HepG2 (cell line): ENCODE measurements at regions not wholly inside any gene's neighbourhood (a gene's known extent, or its start where the extent isn't known, plus 50 kb on each side); places are given as distances from the start of the nearest gene placed in this dataset.

Experiments
- ATAC-seq: fragments of 200-7000 bp; cut with Tn5 transposase; 3 replicates; pipeline ENCODE4 v1.9.1; 2020; ENCODE audit warnings: mild to moderate bottlenecking, moderate library complexity
- BruUV-seq: library from RNA; stranded (reverse); fragments of 400-500 nt; replicated peaks from 2 replicates; lab custom pipeline; 2021; lab: Mats Ljungman, UMichigan
- CTCF ChIA-PET: fragments of 300-600 bp; formaldehyde crosslinking; extraction: SDS; loops from one replicate; lab custom pipeline; 2021; ENCODE audit warnings: low total read pairs, inconsistent platforms, low intra/inter-chr PET ratio; lab: Yijun Ruan, JAX
- POLR2A ChIA-PET: fragments of 350-600 bp; sonication (Branson Sonifier 250); formaldehyde crosslinking; loops from one replicate; lab custom pipeline; 2020; ENCODE audit warnings: antibody characterized with exemption, inconsistent platforms; lab: Yijun Ruan, JAX
- DNase-seq: peaks from one replicate; pipeline ENCODE4 v3.0.0-alpha.2; 2015; ENCODE audit warnings: low spot score
- FAIRE-seq: peaks from 3 replicates; lab custom pipeline; 2011; peaks lifted over from hg19 to GRCh38; lab: Jason Lieb, UNC
- H2AFZ ChIP-seq: one replicate; pipeline ENCODE4 v1.6.1; 2011; ENCODE audit warnings: low read length, inconsistent platforms
- H3K27ac ChIP-seq: fragments of 300-600 bp; 3 replicates; pipeline ENCODE4 v1.8.0; 2011; ENCODE audit warnings: mixed run types, mild to moderate bottlenecking, mixed read lengths, low read length, inconsistent platforms; ENCODE audit not compliant: insufficient read depth; ENCODE audit errors: extremely low read length
- H3K27me3 ChIP-seq, 2 experiments: fragments of 200-600 bp in 1 of 2; 2 replicates in 1 of 2; 3 replicates in 1 of 2; pipeline versions ENCODE4 v1.6.0 to v1.8.0; 2011; ENCODE audit warnings: low read length in 2 of 2, mild to moderate bottlenecking in 2 of 2, moderate library complexity in 2 of 2, inconsistent platforms in 1 of 2; ENCODE audit not compliant: insufficient read depth in 2 of 2, control insufficient read depth in 1 of 2
- H3K36me3 ChIP-seq, 2 experiments: fragments of 200-600 bp in 1 of 2; replicated peaks in 1 of 2; 2 replicates in 1 of 2; 3 replicates in 1 of 2; pipeline versions ENCODE4 v1.5.1 to v1.8.0; 2011; ENCODE audit warnings: low read length in 2 of 2, inconsistent platforms in 1 of 2; ENCODE audit not compliant: insufficient read depth in 2 of 2, control insufficient read depth in 1 of 2
- H3K4me1 ChIP-seq: 2 replicates; pipeline ENCODE4 v1.5.1; 2012; ENCODE audit warnings: low read length, inconsistent platforms; ENCODE audit not compliant: insufficient read depth
- H3K4me2 ChIP-seq: 2 replicates; pipeline ENCODE4 v1.6.0; 2011; ENCODE audit warnings: low read depth, low read length, inconsistent platforms
- H3K4me3 ChIP-seq, 3 experiments: fragments of 200-600 bp in 1 of 3; sonication (generic), shearing (Covaris generic) in 1 of 3; replicated peaks in 1 of 3; 2 replicates each; pipeline ENCODE4 v1.5.1; 2011 to 2016; ENCODE audit warnings: low read length in 3 of 3, inconsistent platforms in 2 of 3, low read depth in 2 of 3, mild to moderate bottlenecking in 2 of 3, control low read depth in 1 of 3, mixed read lengths in 1 of 3; ENCODE audit not compliant: insufficient read depth in 1 of 3
- H3K79me2 ChIP-seq: one replicate; pipeline ENCODE4 v1.6.1; 2011; ENCODE audit warnings: low read length, inconsistent platforms; ENCODE audit not compliant: insufficient read depth
- H3K9ac ChIP-seq: 2 replicates; pipeline ENCODE4 v1.6.0; 2011; ENCODE audit warnings: mild to moderate bottlenecking, low read depth, low read length, inconsistent platforms; ENCODE audit not compliant: insufficient read depth
- H3K9me3 ChIP-seq: 2 replicates; pipeline ENCODE4 v1.5.1; 2012; ENCODE audit warnings: mild to moderate bottlenecking, low read length
- H4K20me1 ChIP-seq: 2 replicates; pipeline ENCODE4 v1.6.0; 2011; ENCODE audit warnings: inconsistent platforms, mild to moderate bottlenecking, low read length, moderate library complexity; ENCODE audit not compliant: insufficient read depth
- MXI1 ChIP-seq: IDR thresholded peaks from 3 replicates; pipeline ENCODE4 v1.6.1; 2012; ENCODE audit warnings: low read depth, low read length, inconsistent platforms, borderline replicate concordance
- MYC ChIP-seq: sonication (generic); formaldehyde crosslinking; IDR thresholded peaks from 2 replicates; pipeline ENCODE4 v1.9.0; 2021; ENCODE audit warnings: missing genetic modification reagents, borderline replicate concordance
- NPAS2 ChIP-seq: sonication (generic); formaldehyde crosslinking; IDR thresholded peaks from 2 replicates; pipeline ENCODE4 v1.8.0; 2022; ENCODE audit warnings: mild to moderate bottlenecking, missing genetic modification reagents, borderline replicate concordance
- RELA ChIP-seq: sonication (generic); formaldehyde crosslinking; IDR thresholded peaks from 2 replicates; pipeline ENCODE4 v1.4.0; 2020; ENCODE audit warnings: missing genetic modification reagents
- SOX13 ChIP-seq, 3 experiments: fragments of 450-650 bp in 1 of 3; sonication (generic) in 1 of 3; formaldehyde crosslinking in 1 of 3; IDR thresholded peaks in 2 of 3; conservative IDR thresholded peaks in 1 of 3; 2 replicates each; pipeline versions ENCODE4 v1.5.0 to v1.6.1; 2016 to 2020; ENCODE audit warnings: antibody characterized with exemption in 1 of 3, mild to moderate bottlenecking in 1 of 3, missing compliant biosample characterization in 1 of 3, missing genetic modification reagents in 1 of 3, moderate library complexity in 1 of 3
- ZBTB42 ChIP-seq: sonication (generic); formaldehyde crosslinking; IDR thresholded peaks from 2 replicates; pipeline ENCODE4 v1.5.0; 2020; ENCODE audit warnings: mild to moderate bottlenecking, missing genetic modification reagents
- ZNF841 ChIP-seq: sonication (generic); formaldehyde crosslinking; IDR thresholded peaks from 2 replicates; pipeline ENCODE4 v1.8.1; 2023; ENCODE audit warnings: missing genetic modification reagents, borderline replicate concordance
- ZNF879 ChIP-seq: sonication (generic); formaldehyde crosslinking; IDR thresholded peaks from 2 replicates; pipeline ENCODE4 v1.8.1; 2023; ENCODE audit warnings: missing genetic modification reagents
- WGBS: methylation state at CpG from one replicate; pipeline ENCODE4 v1.1.6; 2017; ENCODE audit warnings: low lambda C conversion rate; 5-methylcytosine and 5-hydroxymethylcytosine counted together
- in situ Hi-C: cut with HindIII; loops from 2 replicates; pipeline ENCODE4 v1.10.0; 2017; ENCODE audit warnings: low pct_unique_long_range_greater_than_20kb; ENCODE audit not compliant: extremely low pct_ligation_motif_present
- intact Hi-C: fragments of 100-400 bp; cut with micrococcal nuclease; formaldehyde crosslinking; loops from one replicate; pipeline ENCODE4 v1.10.0; 2022; ENCODE audit not compliant: unreplicated experiment
- TF ChIP-seq, protein P1 (sequence below): sonication (generic); formaldehyde crosslinking; IDR thresholded peaks from 2 replicates; pipeline ENCODE4 v1.8.1; 2023; ENCODE audit warnings: mild to moderate bottlenecking, moderate library complexity, missing genetic modification reagents
- TF ChIP-seq, protein P2 (sequence below): sonication (generic); formaldehyde crosslinking; IDR thresholded peaks from 2 replicates; pipeline ENCODE4 v1.4.0; 2020; ENCODE audit warnings: missing genetic modification reagents

DNA sequence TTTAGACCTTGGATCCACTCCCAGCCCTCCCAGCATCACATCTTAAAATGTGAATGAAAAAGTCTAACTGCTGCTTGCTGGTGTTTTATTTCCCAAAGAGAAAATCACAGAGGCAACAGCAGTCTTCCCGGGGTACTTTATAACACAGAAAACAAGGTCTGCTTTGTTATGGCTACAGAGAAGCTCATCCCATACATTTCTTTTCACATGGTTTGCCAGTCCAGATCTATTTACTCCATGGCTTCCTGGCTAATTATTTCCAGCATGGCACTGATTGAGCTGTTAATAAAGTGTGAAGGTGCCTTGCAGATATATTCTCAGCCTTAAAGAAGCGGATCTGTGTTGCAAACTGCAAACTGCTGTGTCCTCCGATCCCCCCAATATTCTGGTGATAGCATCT, 466.1 kb upstream of the CFAP20DC start (continued):
- TF ChIP-seq MYC (CRISPR knock-in tag), result no peak
- no peak for TF ChIP-seq ZBTB42
- TF ChIP-seq, all 625 proteins: peak for 0

GRCh38 chr3:59514865-59515482, 465.1 kb upstream of the CFAP20DC start:
- ATAC-seq (no peak), DNase-seq (no peak), FAIRE-seq (no peak)
- 12% methylated on average over 7 of the region's 7 CpGs for WGBS
- no peaks in the 10 kb centered on the region for H3K4me1 ChIP-seq
- H3K9ac ChIP-seq, result no peak overlapping the region
- H4K20me1 ChIP-seq, result no peaks in the 10 kb centered on the region
- H3K9me3 ChIP-seq, result no peaks in the 10 kb centered on the region
- H3K36me3 ChIP-seq, result no peaks in the 10 kb centered on the region
- no peak overlapping the region for H2AFZ ChIP-seq
- BruUV-seq, result no TSS peak
- no peak for TF ChIP-seq ZNF879 (CRISPR knock-in tag)
- TF ChIP-seq, all 625 proteins: peak for 0
- intact Hi-C loops (no loop called here), in situ Hi-C loops (no loop called here)
- no peak overlapping the region for H3K4me2 ChIP-seq
- H3K27ac ChIP-seq, result no peak overlapping the region
- H3K27me3 ChIP-seq, result no peaks in the 10 kb centered on the region; a peak in 2 of 5 replicates
- ChIA-PET POLR2A (no interaction called here), CTCF (no interaction called here)
- no peaks in the 10 kb centered on the region for H3K79me2 ChIP-seq
- no peak overlapping the region for H3K4me3 ChIP-seq

- WGBS, result 0% methylated on average over 1 of the region's 1 CpG
- FAIRE-seq (no peak), ATAC-seq (no peak), DNase-seq (no peak)
- H3K27ac ChIP-seq, result no peak overlapping the region
- H3K4me1 ChIP-seq, result no peaks in the 10 kb centered on the region
- ChIA-PET CTCF (no interaction called here), POLR2A (no interaction called here)
- no peak overlapping the region for H3K4me3 ChIP-seq
- no peaks in the 10 kb centered on the region for H4K20me1 ChIP-seq
- H3K36me3 ChIP-seq, result no peaks in the 10 kb centered on the region
- no peaks in the 10 kb centered on the region for H3K79me2 ChIP-seq
- no peak overlapping the region for H3K4me2 ChIP-seq
- no peak overlapping the region for H2AFZ ChIP-seq
- no TSS peak for BruUV-seq
- H3K27me3 ChIP-seq, result no peaks in the 10 kb centered on the region; a peak in 2 of 5 replicates
- H3K9ac ChIP-seq, result no peak overlapping the region
- intact Hi-C loops (no loop called here), in situ Hi-C loops (no loop called here)
- H3K9me3 ChIP-seq, result no peaks in the 10 kb centered on the region
- no peak for TF ChIP-seq NPAS2 (CRISPR knock-in tag)
- no peak for TF ChIP-seq SOX13 (IDR thresholded peaks at IDR 0.05)
- no peak for TF ChIP-seq SOX13 (CRISPR knock-in tag; conservative IDR thresholded peaks at IDR 0.05 in 1 of 2, IDR thresholded peaks at IDR 0.05 in 1 of 2)
- no peak for TF ChIP-seq RELA (CRISPR knock-in tag)
- no peak for TF ChIP-seq ZNF841 (CRISPR knock-in tag)
- TF ChIP-seq, protein P1, sequence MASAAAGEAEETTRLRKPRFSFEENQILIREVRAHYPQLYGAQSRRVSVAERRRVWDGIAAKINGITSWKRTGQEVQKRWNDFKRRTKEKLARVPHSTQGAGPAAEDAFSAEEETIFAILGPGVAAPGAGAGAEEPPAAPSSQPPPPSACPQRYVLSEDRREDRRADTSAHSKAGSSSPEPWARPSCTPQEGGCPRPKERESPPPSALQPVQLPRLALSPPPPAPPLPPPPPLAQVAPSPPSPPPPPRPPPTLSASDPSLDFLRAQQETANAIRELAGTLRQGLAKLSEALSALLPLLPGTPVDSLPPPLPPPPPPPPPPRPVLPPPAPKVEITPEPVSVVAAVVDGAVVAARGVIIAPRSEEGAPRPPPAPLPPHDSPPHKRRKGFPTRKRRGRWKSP (CRISPR knock-in tag), result no peak
- no peak for TF ChIP-seq MXI1
- TF ChIP-seq, protein P2, sequence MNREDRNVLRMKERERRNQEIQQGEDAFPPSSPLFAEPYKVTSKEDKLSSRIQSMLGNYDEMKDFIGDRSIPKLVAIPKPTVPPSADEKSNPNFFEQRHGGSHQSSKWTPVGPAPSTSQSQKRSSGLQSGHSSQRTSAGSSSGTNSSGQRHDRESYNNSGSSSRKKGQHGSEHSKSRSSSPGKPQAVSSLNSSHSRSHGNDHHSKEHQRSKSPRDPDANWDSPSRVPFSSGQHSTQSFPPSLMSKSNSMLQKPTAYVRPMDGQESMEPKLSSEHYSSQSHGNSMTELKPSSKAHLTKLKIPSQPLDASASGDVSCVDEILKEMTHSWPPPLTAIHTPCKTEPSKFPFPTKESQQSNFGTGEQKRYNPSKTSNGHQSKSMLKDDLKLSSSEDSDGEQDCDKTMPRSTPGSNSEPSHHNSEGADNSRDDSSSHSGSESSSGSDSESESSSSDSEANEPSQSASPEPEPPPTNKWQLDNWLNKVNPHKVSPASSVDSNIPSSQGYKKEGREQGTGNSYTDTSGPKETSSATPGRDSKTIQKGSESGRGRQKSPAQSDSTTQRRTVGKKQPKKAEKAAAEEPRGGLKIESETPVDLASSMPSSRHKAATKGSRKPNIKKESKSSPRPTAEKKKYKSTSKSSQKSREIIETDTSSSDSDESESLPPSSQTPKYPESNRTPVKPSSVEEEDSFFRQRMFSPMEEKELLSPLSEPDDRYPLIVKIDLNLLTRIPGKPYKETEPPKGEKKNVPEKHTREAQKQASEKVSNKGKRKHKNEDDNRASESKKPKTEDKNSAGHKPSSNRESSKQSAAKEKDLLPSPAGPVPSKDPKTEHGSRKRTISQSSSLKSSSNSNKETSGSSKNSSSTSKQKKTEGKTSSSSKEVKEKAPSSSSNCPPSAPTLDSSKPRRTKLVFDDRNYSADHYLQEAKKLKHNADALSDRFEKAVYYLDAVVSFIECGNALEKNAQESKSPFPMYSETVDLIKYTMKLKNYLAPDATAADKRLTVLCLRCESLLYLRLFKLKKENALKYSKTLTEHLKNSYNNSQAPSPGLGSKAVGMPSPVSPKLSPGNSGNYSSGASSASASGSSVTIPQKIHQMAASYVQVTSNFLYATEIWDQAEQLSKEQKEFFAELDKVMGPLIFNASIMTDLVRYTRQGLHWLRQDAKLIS (CRISPR knock-in tag), result no peak
Measured at GRCh38 chr3:59513570-59513969, 463.7 kb upstream of the CFAP20DC start.
